Keratinocyte (primary cell): ENCODE measurements at regions not wholly inside any gene's neighbourhood (a gene's known extent, or its start where the extent isn't known, plus 50 kb on each side); places are given as distances from the start of the nearest gene placed in this dataset.
"Not testable (repeated sequence)": the region's sequence is repeated elsewhere in the genome, so short reads cannot be mapped to it uniquely, and the experiment has no call there.

ENCODE experiments used
- CTCF ChIP-seq, 3 experiments: IDR thresholded peaks in 1 of 3; conservative IDR thresholded peaks in 1 of 3; optimal IDR thresholded peaks in 1 of 3; 2 replicates in 2 of 3; 3 replicates in 1 of 3; pipeline versions ENCODE3 to v1.5.1; 2011; ENCODE audit warnings: low read length in 3 of 3, mild to moderate bottlenecking in 3 of 3, moderate library complexity in 2 of 3, control low read depth in 1 of 3, inconsistent platforms in 1 of 3; ENCODE audit not compliant: insufficient read depth in 2 of 3; ENCODE audit errors: extremely low read depth in 1 of 3
- EZH2 ChIP-seq: IDR thresholded peaks from one replicate; pipeline ENCODE4 v1.6.1; 2012; ENCODE audit warnings: inconsistent platforms, mild to moderate bottlenecking, low read length, moderate library complexity

GRCh38 chr14:63106487-63106886, 61.2 kb upstream of the KCNH5 start:
- not testable (repeated sequence) for TF ChIP-seq CTCF (optimal IDR thresholded peaks at IDR 0.05 in 1 of 3, IDR thresholded peaks at IDR 0.05 in 1 of 3, conservative IDR thresholded peaks at IDR 0.05 in 1 of 3; ENCODE audit: extremely low read depth in 1 of 3, insufficient read depth in 2 of 3, low read length in 3 of 3); EZH2
